ENCODE measurements at regions not wholly inside any gene's neighbourhood (a gene's known extent, or its start where the extent isn't known, plus 50 kb on each side); places are given as distances from the start of the nearest gene placed in this dataset.
"Not testable (repeated sequence)": the region's sequence is repeated elsewhere in the genome, so short reads cannot be mapped to it uniquely, and the experiment has no call there.

- Mint-ChIP-seq H3K27me3 (peaks cover 0 to 2% of the 10 kb centered on the region in 2 donors), H3K4me1 (no peaks in the 10 kb centered on the region), H3K4me3 (no peak overlapping the region), H3K36me3 (peaks cover 0 to 2% of the 10 kb centered on the region in 2 donors), H3K9me3 (peaks cover 5 to 23% (median 15%) of the 10 kb centered on the region in 8 donors), H3K27ac (no peak overlapping the region)
- Histone ChIP-seq H3K4me1 (ENCODE audit: insufficient read depth, low read length) (no peaks in the 10 kb centered on the region), H3K9me3 (ENCODE audit: control insufficient read depth in 1 of 2, low read length in 2 of 2) (no peaks in the 10 kb centered on the region), H3K27ac (ENCODE audit: low read depth, low read length) (no peak overlapping the region), H3K36me3 (ENCODE audit: insufficient read depth, low read length) (no peaks in the 10 kb centered on the region), H3K4me3 (ENCODE audit: low read length in 2 of 2) (no peak overlapping the region), H3K27me3 (ENCODE audit: insufficient read depth, low read length) (no peaks in the 10 kb centered on the region)
- DNase-seq, result no peak
- CTCF ChIA-PET (ENCODE audit: partially characterized antibody), result no interaction called here
- POLR2A ChIA-PET (ENCODE audit: partially characterized antibody), result no interaction called here
- intact Hi-C loops (cut with micrococcal nuclease), result loop anchor here (5.0 to 10.0 kb wide), 2 partner anchors 613 to 855 kb away; partner anchors contain the start of gene ADGRB3
Measured at GRCh38 chr6:69489970-69490369, 306.8 kb downstream of the LMBRD1 start.

DNA sequence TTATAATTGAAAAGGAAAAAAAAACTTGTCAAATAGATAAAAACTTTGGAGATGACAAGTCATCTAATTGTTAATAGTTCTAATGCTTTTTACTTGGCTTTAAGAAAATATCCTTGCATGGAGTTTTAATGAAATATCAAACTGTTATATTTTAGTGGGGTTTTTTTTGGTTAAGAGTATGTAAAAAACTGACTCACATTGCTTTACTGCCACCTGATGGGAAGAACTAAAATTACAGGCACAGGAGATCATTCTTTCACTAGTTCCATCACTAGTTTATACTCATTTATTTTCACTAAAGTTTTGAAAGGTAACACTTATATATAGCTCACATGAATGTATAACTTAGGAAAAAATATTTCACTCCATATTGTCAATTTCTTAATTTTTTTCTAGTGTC lies 309.1 kb downstream of the LMBRD1 start:
- Mint-ChIP-seq H3K27me3 (peaks cover 0 to 2% of the 10 kb centered on the region in 2 donors), H3K9me3 (peaks cover 0 to 10% (median 4%) of the 10 kb centered on the region in 8 donors), H3K4me3 (no peak overlapping the region), H3K4me1 (no peaks in the 10 kb centered on the region), H3K36me3 (no peaks in the 10 kb centered on the region), H3K27ac (no peak overlapping the region)
- Histone ChIP-seq H3K4me3 (ENCODE audit: low read length in 2 of 2) (no peak overlapping the region), H3K36me3 (ENCODE audit: insufficient read depth, low read length) (no peaks in the 10 kb centered on the region), H3K27ac (ENCODE audit: low read depth, low read length) (no peak overlapping the region), H3K27me3 (ENCODE audit: insufficient read depth, low read length) (no peaks in the 10 kb centered on the region), H3K4me1 (ENCODE audit: insufficient read depth, low read length) (no peaks in the 10 kb centered on the region), H3K9me3 (ENCODE audit: control insufficient read depth in 1 of 2, low read length in 2 of 2) (no peaks in the 10 kb centered on the region)
- CTCF ChIA-PET (ENCODE audit: partially characterized antibody), result no interaction called here
- POLR2A ChIA-PET (ENCODE audit: partially characterized antibody), result no interaction called here
- no peak for DNase-seq
- intact Hi-C loops (cut with micrococcal nuclease), result loop anchor here (5.0 to 10.0 kb wide), 2 partner anchors 610 to 853 kb away; partner anchors contain the start of gene ADGRB3

- CTCF ChIA-PET (ENCODE audit: partially characterized antibody), result no interaction called here
- Mint-ChIP-seq H3K27ac (no peak overlapping the region), H3K9me3 (peaks cover 0 to 8% (median 2%) of the 10 kb centered on the region in 8 donors), H3K4me3 (no peak overlapping the region), H3K4me1 (no peaks in the 10 kb centered on the region), H3K27me3 (no peaks in the 10 kb centered on the region), H3K36me3 (no peaks in the 10 kb centered on the region)
- Histone ChIP-seq H3K36me3 (ENCODE audit: insufficient read depth, low read length) (no peaks in the 10 kb centered on the region), H3K4me3 (ENCODE audit: low read length in 2 of 2) (no peak overlapping the region), H3K4me1 (ENCODE audit: insufficient read depth, low read length) (no peaks in the 10 kb centered on the region), H3K9me3 (ENCODE audit: control insufficient read depth in 1 of 2, low read length in 2 of 2) (no peaks in the 10 kb centered on the region), H3K27ac (ENCODE audit: low read depth, low read length) (no peak overlapping the region), H3K27me3 (ENCODE audit: insufficient read depth, low read length) (no peaks in the 10 kb centered on the region)
- POLR2A ChIA-PET (ENCODE audit: partially characterized antibody), result no interaction called here
- no peak for DNase-seq
- intact Hi-C loops (cut with micrococcal nuclease), result no loop called here
Measured at GRCh38 chr6:69466979-69467570, 329.7 kb downstream of the LMBRD1 start.

DNA sequence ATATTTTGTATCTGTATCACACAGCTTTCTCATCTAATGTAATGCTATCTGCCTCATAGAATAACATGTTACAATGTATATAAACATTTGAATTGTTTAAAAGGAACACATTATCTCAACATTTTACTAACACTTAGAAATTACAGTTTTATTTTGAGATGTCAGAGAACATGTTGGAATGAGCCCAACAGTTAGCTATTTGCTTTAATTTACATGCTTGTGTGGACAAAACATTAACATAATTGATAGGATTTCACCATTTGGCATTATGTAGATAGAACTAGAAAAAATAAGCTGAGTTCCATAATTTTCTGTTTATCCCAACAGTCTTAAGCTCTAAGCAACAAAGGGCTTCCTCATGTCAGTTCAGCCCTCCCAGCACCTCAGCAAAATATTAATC lies 330.9 kb downstream of the LMBRD1 start:
- Mint-ChIP-seq H3K27me3 (no peaks in the 10 kb centered on the region), H3K4me3 (no peak overlapping the region), H3K27ac (no peak overlapping the region), H3K36me3 (no peaks in the 10 kb centered on the region), H3K9me3 (peaks cover 0 to 6% (median 2%) of the 10 kb centered on the region in 8 donors), H3K4me1 (no peaks in the 10 kb centered on the region)
- intact Hi-C loops (cut with micrococcal nuclease), result no loop called here
- POLR2A ChIA-PET (ENCODE audit: partially characterized antibody), result no interaction called here
- Histone ChIP-seq H3K27me3 (ENCODE audit: insufficient read depth, low read length) (no peaks in the 10 kb centered on the region), H3K27ac (ENCODE audit: low read depth, low read length) (no peak overlapping the region), H3K9me3 (ENCODE audit: control insufficient read depth in 1 of 2, low read length in 2 of 2) (no peaks in the 10 kb centered on the region), H3K4me3 (ENCODE audit: low read length in 2 of 2) (no peak overlapping the region), H3K4me1 (ENCODE audit: insufficient read depth, low read length) (no peaks in the 10 kb centered on the region), H3K36me3 (ENCODE audit: insufficient read depth, low read length) (no peaks in the 10 kb centered on the region)
- CTCF ChIA-PET (ENCODE audit: partially characterized antibody), result no interaction called here
- no peak for DNase-seq

- intact Hi-C loops (cut with micrococcal nuclease), result no loop called here
- H3K27me3 Mint-ChIP-seq, result no peaks in the 10 kb centered on the region
- H3K4me1 ChIP-seq (ENCODE audit: insufficient read depth, low read length), result no peaks in the 10 kb centered on the region
- H3K4me1 Mint-ChIP-seq, result no peaks in the 10 kb centered on the region
- no peak overlapping the region for H3K4me3 ChIP-seq (ENCODE audit: low read length in 2 of 2)
- H3K27ac ChIP-seq (ENCODE audit: low read depth, low read length), result no peak overlapping the region
- no peaks in the 10 kb centered on the region for H3K27me3 ChIP-seq (ENCODE audit: insufficient read depth, low read length)
- no peak for DNase-seq
- H3K9me3 ChIP-seq (ENCODE audit: control insufficient read depth in 1 of 2, low read length in 2 of 2), result no peaks in the 10 kb centered on the region
- peaks cover 0 to 6% (median under 1%) of the 10 kb centered on the region in 8 donors for H3K9me3 Mint-ChIP-seq
- no peak overlapping the region for H3K27ac Mint-ChIP-seq
- POLR2A ChIA-PET (ENCODE audit: partially characterized antibody), result no interaction called here
- no peak overlapping the region for H3K4me3 Mint-ChIP-seq
- CTCF ChIA-PET (ENCODE audit: partially characterized antibody), result no interaction called here
- H3K36me3 Mint-ChIP-seq, result no peaks in the 10 kb centered on the region
- no peaks in the 10 kb centered on the region for H3K36me3 ChIP-seq (ENCODE audit: insufficient read depth, low read length)
Measured at GRCh38 chr6:69456086-69456485, 340.7 kb downstream of the LMBRD1 start.

DNA sequence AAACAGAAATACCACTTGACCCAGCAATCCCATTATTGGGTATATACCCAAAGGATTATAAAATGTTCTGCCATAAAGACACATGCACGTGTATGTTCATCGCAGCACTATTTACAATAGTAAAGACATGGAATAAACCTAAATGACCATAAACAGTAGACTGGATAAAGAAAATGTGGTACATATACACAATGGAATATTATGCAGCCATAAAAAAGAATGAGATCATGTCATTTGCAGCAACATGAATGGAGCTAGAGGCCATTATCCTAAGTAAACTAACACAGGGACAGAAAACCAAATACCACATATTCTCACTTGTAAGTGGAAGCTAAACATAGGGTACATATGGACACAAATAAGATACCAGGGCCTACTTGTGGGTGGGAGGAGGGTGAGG lies 342.2 kb downstream of the LMBRD1 start:
- intact Hi-C loops (cut with micrococcal nuclease); H3K27me3 Mint-ChIP-seq; H3K9me3 ChIP-seq (ENCODE audit: control insufficient read depth in 1 of 2, low read length in 2 of 2); H3K4me3 Mint-ChIP-seq; H3K4me3 ChIP-seq (ENCODE audit: low read length in 2 of 2); POLR2A ChIA-PET (ENCODE audit: partially characterized antibody); H3K9me3 Mint-ChIP-seq; H3K36me3 ChIP-seq (ENCODE audit: insufficient read depth, low read length); H3K27ac ChIP-seq (ENCODE audit: low read depth, low read length); H3K27ac Mint-ChIP-seq; DNase-seq; H3K4me1 Mint-ChIP-seq; H3K27me3 ChIP-seq (ENCODE audit: insufficient read depth, low read length); H3K4me1 ChIP-seq (ENCODE audit: insufficient read depth, low read length); CTCF ChIA-PET (ENCODE audit: partially characterized antibody); H3K36me3 Mint-ChIP-seq: not testable (repeated sequence)

GRCh38 chr6:69450493-69450892 lies 346.3 kb downstream of the LMBRD1 start:
- H3K27ac ChIP-seq (ENCODE audit: low read depth, low read length); H3K27ac Mint-ChIP-seq; H3K4me3 Mint-ChIP-seq; intact Hi-C loops (cut with micrococcal nuclease); H3K4me3 ChIP-seq (ENCODE audit: low read length in 2 of 2); POLR2A ChIA-PET (ENCODE audit: partially characterized antibody); DNase-seq; H3K27me3 Mint-ChIP-seq; H3K4me1 Mint-ChIP-seq; H3K36me3 ChIP-seq (ENCODE audit: insufficient read depth, low read length); H3K36me3 Mint-ChIP-seq; CTCF ChIA-PET (ENCODE audit: partially characterized antibody); H3K4me1 ChIP-seq (ENCODE audit: insufficient read depth, low read length); H3K27me3 ChIP-seq (ENCODE audit: insufficient read depth, low read length); H3K9me3 ChIP-seq (ENCODE audit: control insufficient read depth in 1 of 2, low read length in 2 of 2): not testable (repeated sequence)
- H3K9me3 Mint-ChIP-seq, result peaks cover 0 to 11% (median 3%) of the 10 kb centered on the region in 8 donors

GRCh38 chr6:69449887-69450286 lies 346.9 kb downstream of the LMBRD1 start:
- H3K27me3 ChIP-seq (ENCODE audit: insufficient read depth, low read length), result no peaks in the 10 kb centered on the region
- intact Hi-C loops (cut with micrococcal nuclease), result no loop called here
- Mint-ChIP-seq H3K27me3 (no peaks in the 10 kb centered on the region), H3K27ac (no peak overlapping the region), H3K36me3 (no peaks in the 10 kb centered on the region), H3K4me3 (no peak overlapping the region), H3K9me3 (peaks cover 0 to 11% (median 3%) of the 10 kb centered on the region in 8 donors), H3K4me1 (no peaks in the 10 kb centered on the region)
- no peak for DNase-seq
- no peaks in the 10 kb centered on the region for H3K9me3 ChIP-seq (ENCODE audit: control insufficient read depth in 1 of 2, low read length in 2 of 2)
- no peaks in the 10 kb centered on the region for H3K36me3 ChIP-seq (ENCODE audit: insufficient read depth, low read length)
- no peaks in the 10 kb centered on the region for H3K4me1 ChIP-seq (ENCODE audit: insufficient read depth, low read length)
- H3K27ac ChIP-seq (ENCODE audit: low read depth, low read length), result no peak overlapping the region
- H3K4me3 ChIP-seq (ENCODE audit: low read length in 2 of 2), result no peak overlapping the region
- POLR2A ChIA-PET (ENCODE audit: partially characterized antibody), result no interaction called here
- CTCF ChIA-PET (ENCODE audit: partially characterized antibody), result no interaction called here

Measured in CD4-positive, alpha-beta memory T cell (primary cell).